ENCODE measurements at regions not wholly inside any gene's neighbourhood (a gene's known extent, or its start where the extent isn't known, plus 50 kb on each side); places are given as distances from the start of the nearest gene placed in this dataset.

DNA sequence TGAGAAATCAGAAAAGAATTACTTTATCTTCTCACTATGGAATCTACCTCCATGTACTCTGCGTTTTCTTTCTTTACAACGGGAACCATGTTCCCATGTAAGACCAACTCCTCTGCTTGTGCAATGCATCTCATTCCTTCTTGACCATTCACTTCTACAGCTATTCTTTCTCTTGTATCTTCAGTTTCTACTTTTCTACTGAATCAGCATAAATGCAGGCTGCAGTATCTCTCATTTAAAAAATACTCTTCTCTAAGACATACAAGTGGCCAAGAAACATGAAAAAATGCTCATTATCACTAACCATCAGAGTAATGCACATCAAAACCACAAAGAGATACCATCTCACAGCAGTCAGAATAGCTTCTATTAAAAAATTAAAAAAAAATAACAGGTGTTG, 74.1 kb upstream of the NANOGP8 start:
- TF ChIP-seq ZNF274 (IDR thresholded peaks at IDR 0.05; ENCODE audit: low read depth, low read length) (no peak), YY1 (IDR thresholded peaks at IDR 0.05; ENCODE audit: insufficient read depth, insufficient read length) (no peak), SUZ12 (IDR thresholded peaks at IDR 0.05; ENCODE audit: extremely low read depth, insufficient read depth, insufficient read length) (no peak)
